GM21717 (cell line): ENCODE measurements at regions not wholly inside any gene's neighbourhood (a gene's known extent, or its start where the extent isn't known, plus 50 kb on each side); places are given as distances from the start of the nearest gene placed in this dataset.

Experiments
- ATAC-seq: cut with Tn5 transposase; IDR thresholded peaks from one replicate; pipeline ENCODE4 v1.9.1; 2021; ENCODE audit warnings: mild to moderate bottlenecking, moderate library complexity; ENCODE audit not compliant: unreplicated experiment

- peak; percentile 16 for ATAC-seq
Measured at GRCh38 chr21:9246010-9246409, 1275.4 kb upstream of the TPTE start.

GRCh38 chr21:9246481-9247289, 1274.7 kb upstream of the TPTE start:
- ATAC-seq, result peak; percentile 50

GRCh38 chr21:9247290-9247613, 1274.1 kb upstream of the TPTE start:
- ATAC-seq, result peak; percentile 37

- ATAC-seq, result peak; percentile 36
Measured at GRCh38 chr21:9247616-9248317, 1273.6 kb upstream of the TPTE start.
